ENCODE measurements at regions not wholly inside any gene's neighbourhood (a gene's known extent, or its start where the extent isn't known, plus 50 kb on each side); places are given as distances from the start of the nearest gene placed in this dataset.

DNA sequence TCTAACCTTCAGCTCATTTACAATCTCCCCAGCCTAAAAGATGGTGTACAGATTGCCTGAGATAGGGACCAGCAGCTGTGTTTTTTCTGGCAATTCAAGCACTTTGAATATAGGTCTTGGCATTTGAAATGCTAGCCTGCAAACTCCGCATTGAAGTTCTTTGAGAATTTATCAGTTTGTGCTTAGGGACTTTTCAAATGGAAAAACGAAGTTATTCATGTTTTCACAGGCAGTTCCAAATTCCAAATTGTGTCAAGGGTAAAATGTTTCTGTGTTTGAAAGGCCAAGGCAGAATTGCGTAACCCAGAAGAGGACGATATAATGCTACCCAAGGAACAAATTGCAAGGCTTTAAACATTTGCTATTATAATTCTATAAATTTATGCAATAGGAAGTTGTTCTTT, 168.9 kb upstream of the RASSF8 start:
- FAIRE-seq, result no peak
- DNase-seq, result no peak
- intact Hi-C loops (cut with DNase I), result no loop called here
- ATAC-seq, result peak in 1 of 4 donors; percentile 22
- 59 to 62% methylated on average over 4 of the region's 4 CpGs for WGBS, 2 donors
- TF ChIP-seq, protein P1, sequence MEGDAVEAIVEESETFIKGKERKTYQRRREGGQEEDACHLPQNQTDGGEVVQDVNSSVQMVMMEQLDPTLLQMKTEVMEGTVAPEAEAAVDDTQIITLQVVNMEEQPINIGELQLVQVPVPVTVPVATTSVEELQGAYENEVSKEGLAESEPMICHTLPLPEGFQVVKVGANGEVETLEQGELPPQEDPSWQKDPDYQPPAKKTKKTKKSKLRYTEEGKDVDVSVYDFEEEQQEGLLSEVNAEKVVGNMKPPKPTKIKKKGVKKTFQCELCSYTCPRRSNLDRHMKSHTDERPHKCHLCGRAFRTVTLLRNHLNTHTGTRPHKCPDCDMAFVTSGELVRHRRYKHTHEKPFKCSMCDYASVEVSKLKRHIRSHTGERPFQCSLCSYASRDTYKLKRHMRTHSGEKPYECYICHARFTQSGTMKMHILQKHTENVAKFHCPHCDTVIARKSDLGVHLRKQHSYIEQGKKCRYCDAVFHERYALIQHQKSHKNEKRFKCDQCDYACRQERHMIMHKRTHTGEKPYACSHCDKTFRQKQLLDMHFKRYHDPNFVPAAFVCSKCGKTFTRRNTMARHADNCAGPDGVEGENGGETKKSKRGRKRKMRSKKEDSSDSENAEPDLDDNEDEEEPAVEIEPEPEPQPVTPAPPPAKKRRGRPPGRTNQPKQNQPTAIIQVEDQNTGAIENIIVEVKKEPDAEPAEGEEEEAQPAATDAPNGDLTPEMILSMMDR (IDR thresholded peaks at IDR 0.05), result no peak
- H3K9me3 ChIP-seq, result no peaks in the 10 kb centered on the region
- no peak overlapping the region for H3K4me3 ChIP-seq
- H3K4me1 ChIP-seq, result no peaks in the 10 kb centered on the region
- H3K27ac ChIP-seq, result no peak overlapping the region
- H3K27me3 ChIP-seq, result peaks cover 0 to 2% (median 0%) of the 10 kb centered on the region in 4 donors
- no peaks in the 10 kb centered on the region for H3K36me3 ChIP-seq

DNA sequence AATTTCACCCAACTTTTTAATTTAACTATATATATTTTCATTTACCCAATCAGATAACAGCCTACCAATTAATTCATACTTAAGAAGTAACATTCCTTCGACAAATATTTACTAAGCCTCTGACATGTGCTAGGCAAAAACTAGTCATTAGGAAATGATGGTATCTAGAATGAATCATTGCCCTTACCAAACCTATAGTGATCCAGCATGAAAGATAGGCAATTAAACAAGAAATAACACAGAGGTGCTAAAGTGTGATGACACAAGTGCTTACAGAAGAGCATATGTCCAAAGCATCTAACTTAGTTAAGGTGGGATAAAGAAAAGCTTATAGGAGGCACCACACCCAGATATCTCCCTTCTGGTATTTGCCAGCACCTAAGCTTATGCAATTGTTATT, 166.5 kb upstream of the RASSF8 start:
- no peaks in the 10 kb centered on the region for H3K9me3 ChIP-seq
- H3K4me1 ChIP-seq, result no peaks in the 10 kb centered on the region
- H3K36me3 ChIP-seq, result no peaks in the 10 kb centered on the region
- 76 to 84% methylated on average over 1 of the region's 1 CpG for WGBS, 2 donors
- H3K27me3 ChIP-seq, result peaks cover 0 to 2% (median 0%) of the 10 kb centered on the region in 4 donors
- TF ChIP-seq, protein P1 (IDR thresholded peaks at IDR 0.05), result no peak
- DNase-seq (no peak), FAIRE-seq (no peak), ATAC-seq (no peak)
- H3K4me3 ChIP-seq, result no peak overlapping the region
- no peak overlapping the region for H3K27ac ChIP-seq
- intact Hi-C loops (cut with DNase I), result no loop called here

DNA sequence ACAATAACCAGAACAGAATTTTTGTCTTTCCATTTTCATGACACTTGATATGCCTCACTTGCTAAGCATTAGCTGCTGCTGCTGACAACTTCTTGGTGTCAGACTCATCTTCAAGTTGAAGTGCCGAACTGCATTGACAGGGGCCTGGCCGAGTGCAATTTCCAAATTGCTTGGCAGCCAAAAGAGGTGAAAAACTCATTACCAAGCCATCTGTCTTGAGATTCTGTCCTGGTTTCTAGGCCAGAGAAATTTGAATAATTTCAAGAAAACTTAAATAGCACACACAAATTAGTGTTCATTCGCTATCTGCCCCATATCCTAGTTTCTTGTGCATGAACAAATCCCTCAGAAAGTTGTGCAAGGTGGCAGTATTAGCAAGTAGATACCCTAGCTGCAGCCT, 165.3 kb upstream of the RASSF8 start:
- no peak overlapping the region for H3K27ac ChIP-seq
- DNase-seq, result no peak
- 83 to 97% methylated on average over 3 of the region's 3 CpGs for WGBS, 2 donors
- intact Hi-C loops (cut with DNase I), result no loop called here
- H3K9me3 ChIP-seq, result no peaks in the 10 kb centered on the region
- FAIRE-seq, result no peak
- TF ChIP-seq, protein P1 (IDR thresholded peaks at IDR 0.05), result no peak
- no peak overlapping the region for H3K4me3 ChIP-seq
- ATAC-seq, result no peak
- H3K27me3 ChIP-seq, result peaks cover 0 to 2% (median 0%) of the 10 kb centered on the region in 4 donors
- no peaks in the 10 kb centered on the region for H3K4me1 ChIP-seq
- H3K36me3 ChIP-seq, result no peaks in the 10 kb centered on the region

DNA sequence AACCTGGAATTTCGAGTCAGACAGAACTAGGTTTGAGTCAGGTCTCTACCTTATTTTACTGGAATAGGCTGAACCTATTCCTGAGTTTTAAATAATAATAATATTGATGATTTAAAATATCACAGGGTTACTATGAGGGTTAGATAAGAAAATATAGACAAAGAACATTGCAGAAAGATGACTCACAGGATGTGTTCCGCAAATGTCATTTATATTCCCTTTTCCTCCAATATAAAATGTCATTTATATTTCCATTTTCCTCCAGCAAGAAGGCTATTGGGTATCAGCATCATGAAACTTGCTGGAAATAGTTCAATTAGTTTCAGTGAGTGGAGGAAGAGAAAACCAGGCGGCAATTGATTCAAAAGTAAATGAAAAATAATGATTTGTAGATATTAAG, 163.9 kb upstream of the RASSF8 start:
- ATAC-seq (no peak), DNase-seq (no peak), FAIRE-seq (no peak)
- intact Hi-C loops (cut with DNase I), result no loop called here
- H3K4me1 ChIP-seq, result no peaks in the 10 kb centered on the region
- TF ChIP-seq, protein P1 (IDR thresholded peaks at IDR 0.05), result no peak
- 71 to 74% methylated on average over 3 of the region's 3 CpGs for WGBS, 2 donors
- H3K27me3 ChIP-seq, result peaks cover 0 to 2% (median 0%) of the 10 kb centered on the region in 4 donors
- no peak overlapping the region for H3K4me3 ChIP-seq
- no peaks in the 10 kb centered on the region for H3K36me3 ChIP-seq
- H3K9me3 ChIP-seq, result no peaks in the 10 kb centered on the region
- H3K27ac ChIP-seq, result no peak overlapping the region

DNA sequence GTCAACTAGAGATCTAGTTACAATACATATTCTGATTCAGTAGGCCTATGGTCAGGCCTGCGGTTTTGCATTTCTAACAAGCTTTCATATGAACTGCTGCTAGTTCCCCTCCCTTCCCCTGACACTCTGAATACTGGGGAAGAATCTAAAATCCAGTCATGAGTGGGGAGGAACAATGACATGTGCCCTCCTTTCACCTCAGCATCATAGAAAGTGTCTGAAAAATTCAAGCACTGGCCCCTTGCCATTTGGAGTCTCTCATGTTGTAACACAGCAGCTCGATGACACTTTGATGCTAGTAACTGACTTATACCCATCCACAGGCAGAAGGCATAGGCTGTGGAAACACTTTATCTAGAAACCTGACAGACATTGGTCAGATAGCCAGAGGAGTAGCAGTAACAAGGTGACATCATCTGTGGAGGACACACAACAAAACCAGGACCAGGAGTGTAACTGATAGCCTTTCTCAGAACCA, 161.9 kb upstream of the RASSF8 start:
- Histone ChIP-seq H3K4me3 (no peak overlapping the region), H3K27me3 (peaks cover 0 to 2% (median 0%) of the 10 kb centered on the region in 4 donors), H3K36me3 (no peaks in the 10 kb centered on the region), H3K4me1 (no peaks in the 10 kb centered on the region), H3K9me3 (no peaks in the 10 kb centered on the region), H3K27ac (no peak overlapping the region)
- 66 to 67% methylated on average over 2 of the region's 2 CpGs for WGBS, 2 donors
- TF ChIP-seq, protein P1 (IDR thresholded peaks at IDR 0.05), result no peak
- ATAC-seq (no peak), DNase-seq (no peak), FAIRE-seq (no peak)
- intact Hi-C loops (cut with DNase I), result no loop called here

Data from pancreas (tissue), 10 donors.